ENCODE measurements at regions not wholly inside any gene's neighbourhood (a gene's known extent, or its start where the extent isn't known, plus 50 kb on each side); places are given as distances from the start of the nearest gene placed in this dataset.

- TF ChIP-seq POLR2A (IDR thresholded peaks at IDR 0.05; ENCODE audit: low read depth): no peak
- no peak for TF ChIP-seq CTCF (IDR thresholded peaks at IDR 0.05)
- TF ChIP-seq POLR2AphosphoS5 (IDR thresholded peaks at IDR 0.05): no peak
- no peak for TF ChIP-seq EP300 (IDR thresholded peaks at IDR 0.05)
These were observed 482.9 kb downstream of the IRX1 start for GRCh38 chr5:4078544-4078943.
